SK-N-MC (cell line): ENCODE measurements at regions not wholly inside any gene's neighbourhood (a gene's known extent, or its start where the extent isn't known, plus 50 kb on each side); places are given as distances from the start of the nearest gene placed in this dataset.

ENCODE experiments used
- EZH2 ChIP-seq: fragments of 200-600 bp; sonication (generic); IDR thresholded peaks from one replicate; pipeline ENCODE4 v1.6.1; 2017; ENCODE audit warnings: antibody characterized with exemption
- FOXP2 ChIP-seq: optimal IDR thresholded peaks from 2 replicates; pipeline ENCODE3; 2011; ENCODE audit warnings: mild to moderate bottlenecking, moderate library complexity; ENCODE audit not compliant: insufficient read depth; ENCODE audit errors: extremely low read length, control extremely low read depth

DNA sequence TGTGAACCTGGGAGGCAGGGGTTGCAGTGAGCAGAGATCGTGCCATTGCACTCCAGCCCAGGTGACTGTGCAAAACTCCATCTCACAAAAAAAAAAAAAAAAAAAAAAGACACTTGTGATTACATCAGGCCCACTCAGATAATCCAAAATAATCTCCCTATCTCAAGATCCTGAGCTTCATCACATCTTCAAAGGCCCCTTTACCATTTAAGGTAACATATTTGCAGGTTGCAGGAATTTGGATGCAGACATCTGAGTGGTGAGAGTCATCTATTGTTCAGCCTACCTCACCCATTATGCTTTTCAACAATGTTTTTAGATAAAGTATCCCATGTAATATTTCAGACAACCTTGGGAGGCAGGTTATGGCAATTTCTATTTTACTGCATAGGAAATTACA lies 51.4 kb upstream of the EXOC4 start:
- TF ChIP-seq EZH2: no peak
- TF ChIP-seq FOXP2: no peak
